GM12892 (cell line): ENCODE measurements at regions not wholly inside any gene's neighbourhood (a gene's known extent, or its start where the extent isn't known, plus 50 kb on each side); places are given as distances from the start of the nearest gene placed in this dataset.

Experiments
- POLR2A ChIP-seq: IDR thresholded peaks from 2 replicates; pipeline ENCODE4 v1.6.1; 2011; ENCODE audit warnings: low read depth, low read length, control low read depth
- POLR2AphosphoS5 ChIP-seq: IDR thresholded peaks from 2 replicates; pipeline ENCODE4 v1.6.1; 2011; ENCODE audit warnings: low read depth, low read length, control low read depth
- TAF1 ChIP-seq: IDR thresholded peaks from 2 replicates; pipeline ENCODE4 v1.6.1; 2011; ENCODE audit warnings: low read depth, mild to moderate bottlenecking, control low read depth, low read length, borderline replicate concordance

GRCh38 chr7:69192134-69192533 is 406.1 kb upstream of the AUTS2 start:
- no peak for TF ChIP-seq POLR2A
- no peak for TF ChIP-seq TAF1
- no peak for TF ChIP-seq POLR2AphosphoS5
